ENCODE measurements at regions not wholly inside any gene's neighbourhood (a gene's known extent, or its start where the extent isn't known, plus 50 kb on each side); places are given as distances from the start of the nearest gene placed in this dataset.

DNA sequence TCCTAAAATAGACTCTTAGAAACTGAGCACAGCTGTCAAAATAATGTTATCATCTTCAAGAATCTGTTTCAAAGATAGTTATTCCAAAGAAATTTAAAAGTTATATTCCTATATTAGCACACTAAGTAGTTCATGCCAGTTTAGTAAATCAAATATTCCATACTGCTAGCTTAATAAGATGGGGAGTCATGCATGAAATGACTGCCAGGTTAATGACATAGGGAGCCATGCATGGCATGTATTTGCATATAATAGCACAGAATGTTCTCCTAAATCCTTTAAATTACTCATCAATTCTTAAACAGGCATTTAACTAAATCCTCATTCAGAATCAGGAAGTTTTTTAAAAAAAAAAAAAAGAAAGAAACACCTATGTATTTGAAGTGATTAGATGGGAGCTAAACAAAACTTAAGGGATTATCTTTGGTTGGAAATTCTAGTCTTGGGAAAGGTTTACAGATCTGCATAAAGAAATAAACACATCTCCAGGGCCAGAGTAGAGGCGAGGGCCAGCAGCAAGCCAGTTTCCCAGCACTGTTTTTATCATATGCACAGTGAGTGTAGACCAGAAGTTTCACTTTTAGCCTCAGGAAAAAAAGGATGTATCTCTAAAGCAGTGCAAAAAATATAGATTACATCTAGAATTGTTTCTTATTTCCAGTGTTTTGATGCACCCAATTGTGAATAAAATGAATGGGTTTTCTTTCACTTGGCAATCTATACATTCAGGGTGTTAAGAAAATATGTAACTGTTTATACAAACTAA is 366.4 kb upstream of the AGTR1 start:
- DNase-seq (ENCODE audit: low read depth in 2 of 3, low spot score in 2 of 3): no peak

DNA sequence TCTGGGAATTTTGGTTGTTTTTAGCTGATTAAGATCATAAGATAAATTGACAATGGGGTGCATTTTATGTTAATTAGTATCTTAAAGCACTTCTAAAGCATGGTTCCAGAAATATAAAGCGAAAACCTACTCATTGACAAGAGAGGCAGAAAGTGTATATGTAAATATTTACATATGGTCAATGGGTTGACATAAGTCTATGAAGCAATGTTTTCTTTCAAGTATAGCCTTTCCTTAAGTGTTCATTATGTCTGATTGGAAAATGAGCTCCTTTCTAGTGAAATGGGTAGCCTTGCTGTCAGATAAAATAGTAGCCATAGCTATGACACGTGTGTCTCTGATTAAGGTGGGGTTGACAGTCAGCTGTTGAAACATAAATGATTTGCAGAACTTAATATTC is 365.2 kb upstream of the AGTR1 start:
- no peak for DNase-seq (ENCODE audit: low read depth in 2 of 3, low spot score in 2 of 3)

DNA sequence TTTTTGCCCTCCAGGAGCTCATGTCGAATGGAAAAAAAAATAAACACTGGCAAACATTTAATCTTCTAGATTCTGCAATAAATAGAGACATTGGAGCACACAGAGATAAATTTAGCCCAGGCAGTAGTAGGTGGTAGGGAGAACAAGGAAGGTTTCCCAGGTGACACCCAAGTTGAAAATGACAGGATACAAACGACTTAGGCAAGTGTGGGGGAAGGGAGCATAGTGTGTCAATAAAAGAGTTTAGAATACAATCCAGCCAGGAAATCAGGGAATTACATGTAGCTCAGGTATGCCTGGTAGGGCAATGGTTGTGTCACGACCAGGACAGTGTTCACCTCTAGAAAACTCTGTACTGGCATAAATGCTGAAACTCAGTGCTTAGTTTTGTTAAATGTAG is 364.6 kb upstream of the AGTR1 start:
- DNase-seq (ENCODE audit: low read depth in 2 of 3, low spot score in 2 of 3): no peak

DNA sequence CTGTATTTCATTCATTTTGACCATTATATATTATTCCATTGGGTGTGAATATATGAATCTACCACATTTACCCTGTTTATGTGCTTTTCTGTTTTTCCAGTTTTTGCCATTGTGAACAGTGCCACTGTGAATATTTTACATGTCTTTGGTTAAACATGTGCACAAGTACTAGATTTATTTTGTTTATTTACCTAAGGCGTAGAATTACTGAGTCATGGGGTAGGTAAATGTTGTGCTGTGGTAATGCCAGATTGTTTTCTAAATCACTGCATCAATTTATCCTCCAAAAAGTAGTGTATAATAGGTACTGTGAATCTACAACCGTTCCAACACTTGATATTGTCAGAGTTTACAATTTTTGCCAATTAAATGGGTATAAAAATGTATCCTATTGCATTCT is 362.1 kb upstream of the AGTR1 start:
- no peak for DNase-seq (ENCODE audit: low read depth in 2 of 3, low spot score in 2 of 3)

DNA sequence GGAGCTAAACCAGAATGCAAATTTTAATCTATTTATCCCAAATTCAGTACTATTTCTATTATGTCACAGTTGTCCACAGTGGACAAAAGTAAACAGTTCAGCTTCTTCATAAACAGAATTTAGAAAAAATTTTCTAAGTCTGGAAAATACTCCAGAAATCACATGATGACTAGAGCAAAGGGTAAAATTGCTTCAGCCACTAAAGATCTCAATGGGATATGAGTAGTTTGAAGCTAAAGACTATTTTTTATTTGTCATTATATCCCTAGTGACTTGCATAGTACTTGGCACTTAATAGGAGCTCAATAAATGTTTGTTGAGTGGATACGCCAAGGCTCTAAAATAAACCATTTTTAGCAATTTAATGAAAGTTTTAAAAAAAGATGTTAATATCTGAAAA is 354.3 kb upstream of the AGTR1 start:
- no peak for DNase-seq (ENCODE audit: low read depth in 2 of 3, low spot score in 2 of 3)

DNA sequence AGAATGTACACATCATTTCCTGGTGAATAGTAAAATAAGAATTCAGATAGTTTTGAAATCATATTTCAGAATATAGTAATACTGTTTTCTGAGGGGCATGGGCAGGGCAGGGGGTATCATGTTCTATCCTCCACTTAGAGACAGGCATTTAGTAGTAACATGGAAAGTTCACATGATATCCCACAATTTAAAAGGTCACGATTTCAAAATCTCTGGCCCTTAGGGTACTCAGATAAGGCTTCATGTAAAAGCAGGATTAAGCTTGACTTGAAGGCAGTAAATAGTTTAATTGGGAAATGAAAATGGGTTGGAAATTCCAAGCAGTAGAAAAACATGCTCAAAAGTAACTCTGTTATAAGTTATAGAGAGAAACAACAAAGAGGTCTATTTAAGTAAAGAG is 353.2 kb upstream of the AGTR1 start:
- no peak for DNase-seq (ENCODE audit: low read depth in 2 of 3, low spot score in 2 of 3)

DNA sequence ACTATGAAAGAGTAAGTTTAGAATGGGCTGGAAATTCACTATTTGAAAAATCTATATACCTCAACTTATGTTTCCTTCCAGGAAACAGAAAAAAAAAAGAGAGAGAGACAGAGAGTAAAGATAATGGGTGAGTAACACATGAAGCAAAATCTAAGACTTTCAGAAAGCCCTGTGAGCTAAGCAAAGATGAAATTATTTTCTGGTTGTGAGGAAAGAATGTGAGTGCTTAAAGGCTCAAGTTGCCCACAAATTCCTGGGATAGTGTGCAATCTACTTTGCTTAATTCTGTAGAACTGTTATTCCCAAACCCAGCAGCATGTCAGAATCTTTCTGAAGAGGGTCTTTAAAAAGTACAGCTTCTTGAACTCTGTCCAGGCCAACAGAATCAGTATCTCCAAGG is 337.7 kb upstream of the AGTR1 start:
- no peak for DNase-seq (ENCODE audit: low read depth in 2 of 3, low spot score in 2 of 3)

DNA sequence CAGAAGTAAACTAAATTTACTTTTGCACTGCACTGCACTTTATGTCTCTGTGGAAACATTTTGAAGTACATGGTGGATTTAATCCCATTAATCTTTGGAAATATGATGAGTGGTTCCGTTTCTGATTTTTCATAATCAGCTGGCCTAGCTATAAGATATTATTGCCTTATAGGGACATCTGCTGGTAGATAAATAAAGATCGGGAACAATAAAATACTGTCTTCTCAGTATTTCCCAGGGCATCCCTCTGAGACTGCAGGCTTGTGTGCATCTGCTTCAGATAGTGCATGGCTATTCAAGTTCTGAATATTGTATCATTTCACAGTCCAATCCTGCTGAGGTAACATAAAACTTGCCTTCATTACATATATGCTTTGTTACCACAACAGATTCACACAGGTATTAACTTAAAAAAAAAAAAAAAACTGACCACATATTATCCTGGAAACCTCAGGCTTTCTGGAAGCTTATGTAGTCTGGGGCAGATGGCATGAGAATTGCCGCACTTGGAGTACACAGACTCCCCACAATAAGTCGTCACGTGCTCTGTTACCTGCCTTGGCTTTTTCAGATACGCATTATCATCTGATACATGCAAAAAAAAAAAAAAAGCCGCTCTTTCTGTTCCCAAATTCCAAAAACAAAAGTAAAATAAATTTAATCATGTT is 330.8 kb upstream of the AGTR1 start:
- peak in 1 of 3 donors; percentile 3 for DNase-seq (ENCODE audit: low read depth in 2 of 3, low spot score in 2 of 3)

DNA sequence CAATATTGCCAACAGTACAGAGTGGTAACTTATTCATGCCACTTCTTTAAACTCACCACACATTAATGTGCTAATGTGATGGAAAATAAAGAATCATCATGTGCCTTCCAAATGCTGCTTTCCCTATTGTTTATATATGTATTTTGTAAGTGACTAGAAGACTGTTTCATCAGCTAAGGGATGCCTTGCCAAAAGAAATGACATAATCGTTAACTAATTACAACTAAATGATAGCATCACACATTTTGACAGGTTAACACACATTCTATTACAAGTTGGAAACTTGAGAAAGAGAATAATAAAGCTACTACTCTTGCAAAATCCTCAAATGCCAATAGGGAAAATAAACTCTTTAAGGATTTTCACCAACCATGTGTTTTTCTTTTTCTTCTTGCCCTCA is 329.9 kb upstream of the AGTR1 start:
- no peak for DNase-seq (ENCODE audit: low read depth in 2 of 3, low spot score in 2 of 3)

DNA sequence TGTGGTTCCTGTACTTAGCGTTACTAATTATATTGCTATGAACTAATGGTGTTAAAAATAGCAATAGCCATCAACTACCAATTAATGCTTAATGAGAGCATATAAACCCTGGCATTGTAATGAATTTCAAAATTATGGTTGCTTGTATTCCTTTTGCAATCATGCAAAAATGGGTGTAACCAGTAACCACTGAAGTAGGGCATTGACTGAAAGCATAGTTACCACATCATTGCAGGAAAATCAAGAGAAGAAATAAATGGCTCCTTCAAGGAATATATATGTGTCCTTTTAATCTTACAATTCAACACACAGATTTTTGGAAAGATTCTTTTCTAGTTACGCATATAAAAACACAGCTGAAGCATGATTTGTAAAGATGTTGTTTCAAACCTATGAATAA is 328.3 kb upstream of the AGTR1 start:
- DNase-seq (ENCODE audit: low read depth in 2 of 3, low spot score in 2 of 3): no peak

DNA sequence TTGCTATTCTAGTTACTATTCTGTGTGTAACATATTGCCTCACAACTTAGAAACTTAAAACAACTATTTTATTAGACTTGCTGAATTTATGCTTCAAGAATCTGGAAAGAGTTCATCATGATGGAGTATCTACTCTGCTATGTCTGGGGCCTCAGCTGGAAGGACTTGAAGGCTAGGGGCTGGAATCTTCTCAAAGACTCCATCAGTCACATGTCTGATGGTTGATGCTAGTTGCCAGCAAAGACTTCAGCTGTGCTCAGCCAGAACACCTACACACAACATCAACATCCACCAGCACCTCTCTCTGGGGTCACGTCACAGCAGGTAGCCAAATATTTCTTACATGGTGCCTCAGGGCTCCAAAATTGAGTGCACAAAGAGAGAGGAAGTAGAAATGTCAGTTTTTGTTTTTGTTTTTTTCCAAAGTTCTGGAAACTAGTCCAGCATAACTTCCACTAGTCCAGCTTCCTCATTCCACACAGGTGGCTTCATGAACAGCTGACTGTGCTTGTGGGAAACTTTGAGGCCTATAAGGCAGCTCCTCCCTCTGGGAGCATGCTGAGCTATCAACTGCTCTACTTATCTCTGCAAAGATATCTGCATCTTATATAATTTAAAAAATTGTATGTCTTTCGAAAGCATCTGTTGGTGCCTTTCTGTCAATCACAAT is 325.4 kb upstream of the AGTR1 start:
- no peak for DNase-seq (ENCODE audit: low read depth in 2 of 3, low spot score in 2 of 3)

DNA sequence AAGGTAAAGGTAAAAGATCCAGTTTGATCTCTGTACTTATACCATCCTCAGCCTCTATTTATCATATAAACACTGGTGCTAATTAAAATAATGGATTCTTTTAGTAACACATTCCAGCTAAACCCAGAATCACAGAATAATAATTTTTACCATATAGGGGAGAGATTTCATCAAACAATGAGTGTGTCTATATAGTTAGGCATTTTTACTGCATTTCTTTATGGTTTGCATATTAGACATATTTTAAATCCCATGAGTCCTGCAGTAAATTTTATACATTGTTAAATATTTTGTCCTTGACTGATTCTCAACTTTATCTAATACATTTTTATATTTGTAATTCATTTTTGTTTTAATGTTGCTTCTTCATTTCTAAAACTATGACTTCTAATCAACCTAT is 323.7 kb upstream of the AGTR1 start:
- DNase-seq (ENCODE audit: low read depth in 2 of 3, low spot score in 2 of 3): no peak

DNA sequence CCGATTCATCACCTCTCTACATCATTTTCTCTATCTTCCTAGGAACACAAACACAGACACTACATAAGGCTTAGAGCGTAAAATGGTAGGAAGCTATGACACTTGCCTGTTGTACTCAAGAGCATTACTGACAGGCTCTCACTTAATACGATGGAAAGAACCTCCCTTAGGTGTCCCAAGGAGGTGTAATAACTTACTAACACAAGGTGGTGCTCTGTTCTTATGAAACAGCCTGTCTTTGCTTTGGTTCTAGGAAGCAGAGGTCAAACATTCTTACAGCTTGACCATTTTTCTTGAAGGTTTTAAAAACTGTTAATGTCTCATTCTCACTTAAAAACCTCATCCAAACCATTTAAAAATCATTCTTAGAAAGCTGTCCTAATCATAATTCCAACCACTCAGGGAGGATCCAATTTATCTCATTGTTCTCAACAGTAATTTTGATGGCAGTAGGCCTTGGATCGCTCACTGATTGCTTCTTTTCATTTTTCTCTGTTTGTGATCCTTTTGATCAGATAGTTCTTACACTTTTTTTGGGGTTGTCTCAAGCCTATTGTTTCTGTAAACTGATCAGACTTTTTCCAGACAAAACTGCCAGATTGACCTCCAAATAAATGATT is 317.8 kb upstream of the AGTR1 start:
- DNase-seq (ENCODE audit: low read depth in 2 of 3, low spot score in 2 of 3): peak in 2 of 3 donors; percentile 28 to 50

DNA sequence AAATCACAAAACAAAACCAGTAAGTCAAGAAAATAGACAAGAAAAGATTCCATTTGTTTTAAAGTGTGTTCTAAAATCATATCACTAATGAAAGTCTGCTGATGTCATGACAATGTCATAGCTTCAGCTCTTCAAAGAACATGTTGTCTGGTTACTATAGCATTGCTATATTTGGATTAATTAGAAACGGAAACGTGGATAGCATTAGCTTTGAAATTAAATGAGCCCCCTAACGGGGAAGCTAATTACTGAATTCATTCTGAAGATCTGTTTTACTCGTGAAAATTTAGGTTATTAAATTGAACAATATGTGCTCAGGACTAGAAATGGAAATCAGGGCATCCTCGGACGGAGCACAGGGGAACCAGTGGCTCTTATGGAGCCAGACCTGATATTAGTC is 316.7 kb upstream of the AGTR1 start:
- DNase-seq (ENCODE audit: low read depth in 2 of 3, low spot score in 2 of 3): no peak

DNA sequence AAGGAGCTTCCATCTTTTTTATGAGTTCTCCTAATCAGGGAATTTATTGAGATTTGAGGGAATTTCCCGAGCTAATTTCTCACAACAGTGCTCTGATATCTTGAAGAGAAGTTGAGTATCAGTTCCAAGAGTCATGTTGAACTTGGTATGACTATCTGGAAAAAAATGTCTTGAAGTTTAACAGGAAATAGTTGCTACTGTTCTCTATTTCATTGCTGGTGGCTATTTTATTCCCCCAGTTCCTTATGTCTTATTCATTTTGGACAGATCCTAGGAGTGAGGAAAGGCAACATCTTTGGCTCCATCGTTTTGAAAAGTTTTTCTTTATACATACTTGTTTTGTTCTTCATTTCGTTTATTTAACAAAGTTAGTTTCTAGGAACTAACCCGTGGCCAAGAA is 307.8 kb upstream of the AGTR1 start:
- DNase-seq (ENCODE audit: low read depth in 2 of 3, low spot score in 2 of 3): no peak

DNA sequence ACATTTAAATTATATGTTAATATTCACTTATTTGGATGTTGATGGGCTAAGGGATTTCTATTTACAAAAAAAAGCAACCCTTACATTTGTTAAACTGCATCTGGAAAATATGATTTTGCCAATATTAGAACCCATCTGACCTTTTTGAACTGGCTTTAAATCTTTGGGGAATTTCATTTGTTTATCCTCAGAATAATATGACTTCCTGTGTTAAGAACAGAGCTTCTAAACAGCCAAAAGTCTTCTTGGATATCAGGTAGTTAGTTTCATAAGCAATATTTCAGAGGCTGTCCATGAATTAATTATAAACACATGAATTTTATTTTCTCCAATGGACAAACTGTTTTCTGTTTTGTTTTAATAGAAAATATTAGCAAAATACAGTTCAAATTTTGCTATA is 301.9 kb upstream of the AGTR1 start:
- no peak for DNase-seq (ENCODE audit: low read depth in 2 of 3, low spot score in 2 of 3)

DNA sequence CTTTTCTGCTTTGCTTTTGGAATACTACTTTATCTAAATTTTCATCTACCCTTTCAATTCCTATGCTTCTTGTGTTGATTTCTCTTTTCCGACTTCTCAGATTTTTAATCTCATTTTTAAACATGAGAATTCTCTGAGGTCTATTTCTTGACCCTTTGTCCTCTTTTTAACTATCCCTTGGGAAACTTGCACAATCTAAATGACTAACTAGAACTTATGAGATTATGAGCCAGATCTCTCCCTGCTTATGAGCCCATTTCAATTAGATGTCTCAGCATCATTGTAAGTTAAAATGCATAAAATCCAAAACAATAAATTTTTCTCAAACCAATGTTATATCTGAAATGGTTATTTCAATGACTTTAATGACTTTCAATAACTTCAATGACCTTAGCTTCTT is 296.9 kb upstream of the AGTR1 start:
- DNase-seq (ENCODE audit: low read depth in 2 of 3, low spot score in 2 of 3): no peak

DNA sequence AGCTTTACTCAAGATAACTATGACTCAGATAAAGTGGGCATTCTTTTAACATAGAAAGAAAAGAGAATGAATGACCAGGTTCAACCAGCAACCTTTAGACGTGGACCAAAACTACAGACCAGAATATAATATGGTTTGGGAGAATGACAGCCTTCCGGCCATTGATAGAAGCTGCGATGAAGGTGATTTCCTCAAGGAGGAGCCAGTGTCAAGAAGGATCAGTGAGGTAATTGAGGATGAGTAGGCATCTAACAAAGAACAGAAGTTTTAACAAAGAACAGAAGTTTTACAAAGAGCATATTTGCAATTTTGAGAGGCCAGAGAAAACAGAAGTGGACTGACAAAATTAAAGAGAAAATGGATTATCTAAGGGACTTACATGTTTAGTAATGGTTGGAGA is 289.0 kb upstream of the AGTR1 start:
- no peak for DNase-seq (ENCODE audit: low read depth in 2 of 3, low spot score in 2 of 3)

DNA sequence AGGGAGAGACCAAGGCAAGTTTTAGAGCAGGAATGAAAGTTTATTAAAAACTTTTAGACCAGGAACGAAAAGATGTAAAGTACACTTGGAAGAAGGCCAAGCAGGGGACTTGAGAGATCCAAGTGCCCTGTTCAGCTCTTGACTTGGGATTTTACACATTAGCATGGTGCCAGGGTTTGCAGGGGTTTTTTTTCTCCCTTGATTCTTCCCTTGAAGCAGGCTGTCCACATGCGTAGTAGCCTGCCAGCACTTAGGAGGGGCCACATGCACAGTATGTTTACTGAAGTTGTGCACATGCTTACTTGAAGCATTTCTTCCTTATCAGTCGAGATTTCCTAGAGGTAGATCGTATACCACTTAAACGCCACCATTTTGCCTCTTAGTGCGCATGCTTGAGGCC is 277.5 kb upstream of the AGTR1 start:
- no peak for DNase-seq (ENCODE audit: low read depth in 2 of 3, low spot score in 2 of 3)

DNA sequence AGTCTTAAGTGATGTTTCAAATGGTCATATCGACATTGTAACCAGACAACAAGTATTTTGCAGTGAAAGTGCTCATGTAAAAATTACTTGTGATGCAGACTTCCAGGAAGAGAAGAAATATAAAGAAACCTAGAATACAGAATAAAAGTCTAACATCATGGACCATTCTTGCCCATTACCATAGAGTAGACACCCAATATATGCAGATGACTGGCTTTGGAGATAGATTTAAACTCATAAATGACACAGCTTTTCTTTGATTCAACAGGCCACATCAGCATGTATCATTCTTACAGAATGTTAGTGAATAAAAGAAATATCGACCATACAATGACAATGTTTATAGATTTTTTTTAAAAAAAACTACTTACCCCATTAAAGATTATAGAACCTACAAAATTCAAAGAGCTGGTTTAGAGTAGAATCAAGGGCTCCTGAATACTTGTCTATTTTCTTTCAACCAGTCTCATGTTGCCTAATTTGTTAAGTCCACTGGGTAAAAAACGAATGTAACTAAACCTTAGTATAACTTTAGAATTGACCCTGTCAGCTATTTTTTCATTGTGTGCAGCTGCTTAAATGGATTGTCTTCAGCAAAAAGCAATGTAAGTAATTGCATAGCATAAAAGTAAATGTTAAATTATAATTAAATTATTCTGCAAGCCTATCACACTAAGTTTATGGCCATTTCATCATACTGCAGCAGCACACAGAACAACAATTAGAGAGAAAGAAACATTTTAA is 268.7 kb upstream of the AGTR1 start:
- no peak for DNase-seq (ENCODE audit: low read depth in 2 of 3, low spot score in 2 of 3)

DNA sequence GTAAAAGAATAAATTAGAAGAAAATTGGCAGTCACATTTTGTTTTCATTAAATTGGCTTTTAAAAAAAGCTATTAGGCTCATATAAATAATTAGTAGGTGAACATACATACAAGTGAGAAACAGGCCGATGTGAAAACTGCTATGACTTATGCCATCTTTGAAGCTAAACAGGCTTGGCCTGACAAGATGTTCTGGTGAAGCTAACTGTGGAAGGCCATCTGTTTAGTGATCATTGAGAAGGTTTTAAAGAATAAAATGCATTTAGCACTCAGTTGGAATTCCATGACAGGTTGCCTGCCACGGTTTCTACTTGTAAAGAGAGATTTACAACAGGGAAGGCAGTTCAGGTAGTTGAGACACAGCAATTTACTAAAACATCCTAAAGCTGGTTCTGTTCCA is 264.0 kb upstream of the AGTR1 start:
- no peak for DNase-seq (ENCODE audit: low read depth in 2 of 3, low spot score in 2 of 3)
